Neural progenitor cell (in vitro differentiated cells): ENCODE measurements at regions not wholly inside any gene's neighbourhood (a gene's known extent, or its start where the extent isn't known, plus 50 kb on each side); places are given as distances from the start of the nearest gene placed in this dataset.

ENCODE experiments used
- DNase-seq: peaks from one replicate; pipeline ENCODE4 v3.0.0-alpha.2; 2016; ENCODE audit warnings: low spot score
- H2AFZ ChIP-seq: fragments of 200-600 bp; sonication (generic); replicated peaks from 2 replicates; pipeline ENCODE4 v1.6.1; 2016; ENCODE audit warnings: antibody characterized with exemption
- H3F3A ChIP-seq: fragments of 200-600 bp; sonication (generic); 2 replicates; pipeline ENCODE4 v1.6.1; 2016; ENCODE audit warnings: antibody characterized with exemption, low read depth
- H3K27ac ChIP-seq: fragments of 200-600 bp; sonication (generic); 2 replicates; pipeline ENCODE4 v1.5.1; 2016; ENCODE audit warnings: mild to moderate bottlenecking
- H3K27me3 ChIP-seq: fragments of 200-600 bp; sonication (generic); 2 replicates; pipeline ENCODE4 v1.6.1; 2016; ENCODE audit warnings: mild to moderate bottlenecking, moderate library complexity
- H3K36me3 ChIP-seq: fragments of 200-600 bp; sonication (generic); 2 replicates; pipeline ENCODE4 v1.5.1; 2016
- H3K4me1 ChIP-seq: fragments of 200-600 bp; sonication (generic); 2 replicates; pipeline ENCODE4 v1.6.1; 2016; ENCODE audit warnings: mixed run types
- H3K4me2 ChIP-seq: fragments of 200-600 bp; sonication (generic); 2 replicates; pipeline ENCODE4 v1.6.1; 2016
- H3K4me3 ChIP-seq: fragments of 200-600 bp; sonication (generic); 2 replicates; pipeline ENCODE4 v1.5.1; 2016
- H3K79me2 ChIP-seq: fragments of 200-600 bp; sonication (generic); 2 replicates; pipeline ENCODE4 v1.6.1; 2016; ENCODE audit warnings: low read depth
- H3K9ac ChIP-seq: fragments of 200-600 bp; sonication (generic); 2 replicates; pipeline ENCODE4 v1.6.1; 2016
- H3K9me3 ChIP-seq: fragments of 200-600 bp; sonication (generic); 2 replicates; pipeline ENCODE4 v1.5.1; 2016; ENCODE audit warnings: low read depth
- H4K20me1 ChIP-seq: fragments of 200-600 bp; sonication (generic); 2 replicates; pipeline ENCODE4 v1.6.1; 2016; ENCODE audit warnings: low read depth
- H3K27ac Mint-ChIP-seq: 3 replicates; pipeline ENCODE4 v1.8.0; 2021; ENCODE audit warnings: mixed read lengths
- H3K27me3 Mint-ChIP-seq: 2 replicates; pipeline ENCODE4 v1.8.0; 2022; ENCODE audit warnings: low read depth, mild to moderate bottlenecking, inconsistent platforms, moderate library complexity, mixed read lengths; ENCODE audit not compliant: insufficient read depth
- H3K36me3 Mint-ChIP-seq: 3 replicates; pipeline ENCODE4 v1.8.0; 2021; ENCODE audit warnings: mixed read lengths
- H3K4me1 Mint-ChIP-seq: 3 replicates; pipeline ENCODE4 v1.8.0; 2021; ENCODE audit warnings: mixed read lengths
- H3K4me3 Mint-ChIP-seq: 3 replicates; pipeline ENCODE4 v1.8.0; 2021; ENCODE audit warnings: mild to moderate bottlenecking, moderate library complexity, mixed read lengths
- H3K9me3 Mint-ChIP-seq: 3 replicates; pipeline ENCODE4 v1.8.0; 2020; ENCODE audit warnings: mixed read lengths
- EZH2 ChIP-seq: fragments of 200-600 bp; sonication (generic); IDR thresholded peaks from 2 replicates; pipeline ENCODE4 v1.6.1; 2017; ENCODE audit warnings: antibody characterized with exemption, mild to moderate bottlenecking, moderate library complexity
- EZH2phosphoT487 ChIP-seq: fragments of 200-600 bp; sonication (generic); IDR thresholded peaks from 2 replicates; pipeline ENCODE4 v1.6.1; 2017; ENCODE audit warnings: antibody characterized with exemption
- TF ChIP-seq, protein P1 (sequence below): fragments of 200-600 bp; sonication (generic); IDR thresholded peaks from 2 replicates; pipeline ENCODE4 v1.5.1; 2017; ENCODE audit warnings: antibody characterized with exemption, mild to moderate bottlenecking

DNA sequence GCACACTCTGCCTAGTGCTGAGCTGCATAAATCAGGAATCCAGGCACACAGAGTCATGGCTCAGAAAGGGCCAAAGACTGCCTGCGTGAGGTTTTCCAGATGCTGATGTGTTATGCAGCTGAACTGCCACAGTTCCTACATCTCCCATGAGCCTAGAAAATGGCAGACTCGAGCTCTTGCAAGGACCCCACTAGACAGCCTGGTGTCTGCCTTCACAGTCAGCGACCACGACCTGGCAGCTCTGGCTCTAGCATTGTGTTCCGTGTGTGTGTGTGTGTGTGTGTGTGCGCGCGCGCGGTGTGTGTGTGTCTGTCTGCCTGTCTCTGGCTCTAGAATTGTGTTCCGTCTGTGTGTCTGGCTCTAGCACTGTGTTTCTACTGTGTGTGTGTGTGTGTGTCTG lies 203.6 kb upstream of the AGTR2 start:
- Histone ChIP-seq H3K4me1 (no peaks in the 10 kb centered on the region), H3K79me2 (peaks cover 73% of the 10 kb centered on the region), H3K27me3 (no peaks in the 10 kb centered on the region), H3K4me3 (peak overlapping the region; percentile 15), H2AFZ (no peak overlapping the region), H3K36me3 (peaks cover 5% of the 10 kb centered on the region), H3K9ac (no peak overlapping the region), H4K20me1 (no peaks in the 10 kb centered on the region), H3K27ac (no peak overlapping the region), H3K4me2 (peak overlapping the region; percentile 89), H3K9me3 (no peaks in the 10 kb centered on the region), H3F3A (peaks cover 9% of the 10 kb centered on the region)
- peak; percentile 22 for DNase-seq
- Mint-ChIP-seq H3K36me3 (peaks cover 15% of the 10 kb centered on the region), H3K9me3 (peaks cover 37% of the 10 kb centered on the region), H3K4me3 (peak overlapping the region; percentile 97), H3K4me1 (peaks cover 7% of the 10 kb centered on the region), H3K27ac (no peak overlapping the region), H3K27me3 (peaks cover 5% of the 10 kb centered on the region)
- TF ChIP-seq EZH2phosphoT487 (no peak), EZH2 (no peak)
- TF ChIP-seq, protein P1, sequence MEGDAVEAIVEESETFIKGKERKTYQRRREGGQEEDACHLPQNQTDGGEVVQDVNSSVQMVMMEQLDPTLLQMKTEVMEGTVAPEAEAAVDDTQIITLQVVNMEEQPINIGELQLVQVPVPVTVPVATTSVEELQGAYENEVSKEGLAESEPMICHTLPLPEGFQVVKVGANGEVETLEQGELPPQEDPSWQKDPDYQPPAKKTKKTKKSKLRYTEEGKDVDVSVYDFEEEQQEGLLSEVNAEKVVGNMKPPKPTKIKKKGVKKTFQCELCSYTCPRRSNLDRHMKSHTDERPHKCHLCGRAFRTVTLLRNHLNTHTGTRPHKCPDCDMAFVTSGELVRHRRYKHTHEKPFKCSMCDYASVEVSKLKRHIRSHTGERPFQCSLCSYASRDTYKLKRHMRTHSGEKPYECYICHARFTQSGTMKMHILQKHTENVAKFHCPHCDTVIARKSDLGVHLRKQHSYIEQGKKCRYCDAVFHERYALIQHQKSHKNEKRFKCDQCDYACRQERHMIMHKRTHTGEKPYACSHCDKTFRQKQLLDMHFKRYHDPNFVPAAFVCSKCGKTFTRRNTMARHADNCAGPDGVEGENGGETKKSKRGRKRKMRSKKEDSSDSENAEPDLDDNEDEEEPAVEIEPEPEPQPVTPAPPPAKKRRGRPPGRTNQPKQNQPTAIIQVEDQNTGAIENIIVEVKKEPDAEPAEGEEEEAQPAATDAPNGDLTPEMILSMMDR, result no peak

- peak overlapping the region; percentile 97 for H3K4me3 Mint-ChIP-seq
- DNase-seq, result peak; percentile 87
- peaks cover 9% of the 10 kb centered on the region for H3K36me3 Mint-ChIP-seq
- Histone ChIP-seq H3K27ac (peak overlapping the region; percentile 69), H3K4me3 (peak overlapping the region; percentile 83), H3K79me2 (peaks cover 56% of the 10 kb centered on the region), H3K4me2 (peak overlapping the region; percentile 89), H3K9me3 (no peaks in the 10 kb centered on the region), H3K36me3 (no peaks in the 10 kb centered on the region), H3K27me3 (no peaks in the 10 kb centered on the region), H3F3A (peaks cover 9% of the 10 kb centered on the region), H3K9ac (peak overlapping the region; percentile 58), H4K20me1 (no peaks in the 10 kb centered on the region), H2AFZ (peak overlapping the region; percentile 94), H3K4me1 (no peaks in the 10 kb centered on the region)
- H3K4me1 Mint-ChIP-seq, result peaks cover 7% of the 10 kb centered on the region
- H3K9me3 Mint-ChIP-seq, result peaks cover 21% of the 10 kb centered on the region
- H3K27me3 Mint-ChIP-seq, result peaks cover 2% of the 10 kb centered on the region
- peak; percentile 28 for TF ChIP-seq EZH2
- TF ChIP-seq EZH2phosphoT487, result no peak
- TF ChIP-seq, protein P1, result peak; percentile 55
- H3K27ac Mint-ChIP-seq, result peak overlapping the region; percentile 92
Observed at GRCh38 chrX:115968436-115969252, 201.9 kb upstream of the AGTR2 start.

GRCh38 chrX:115970718-115971117 lies 199.8 kb upstream of the AGTR2 start:
- no peak overlapping the region for H3K4me3 Mint-ChIP-seq

More at GRCh38 chrX:115970718-115971117, 199.8 kb upstream of the AGTR2 start:
- Mint-ChIP-seq H3K27ac (no peak overlapping the region), H3K4me1 (peaks cover 7% of the 10 kb centered on the region), H3K9me3 (peaks cover 9% of the 10 kb centered on the region), H3K27me3 (peaks cover 2% of the 10 kb centered on the region), H3K36me3 (peaks cover 4% of the 10 kb centered on the region)
- no peaks in the 10 kb centered on the region for H3K4me1 ChIP-seq
- H3K9ac ChIP-seq, result no peak overlapping the region
- H3K27me3 ChIP-seq, result no peaks in the 10 kb centered on the region
- H3K36me3 ChIP-seq, result no peaks in the 10 kb centered on the region
- H4K20me1 ChIP-seq, result no peaks in the 10 kb centered on the region
- H3K79me2 ChIP-seq, result peaks cover 35% of the 10 kb centered on the region
- no peaks in the 10 kb centered on the region for H3K9me3 ChIP-seq
- no peak overlapping the region for H3K4me2 ChIP-seq
- DNase-seq, result no peak
- no peak overlapping the region for H2AFZ ChIP-seq
- H3K27ac ChIP-seq, result no peak overlapping the region
- TF ChIP-seq EZH2 (no peak), EZH2phosphoT487 (no peak)
- TF ChIP-seq, protein P1, result no peak
- H3K4me3 ChIP-seq, result no peak overlapping the region
- peaks cover 9% of the 10 kb centered on the region for H3F3A ChIP-seq
